GM12891 (cell line): ENCODE measurements at regions not wholly inside any gene's neighbourhood (a gene's known extent, or its start where the extent isn't known, plus 50 kb on each side); places are given as distances from the start of the nearest gene placed in this dataset.

Experiments used
- DNase-seq: peaks from one replicate; pipeline ENCODE4 v3.0.0; 2011; ENCODE audit warnings: low spot score; ENCODE audit not compliant: insufficient read length
- FAIRE-seq: peaks from 2 replicates; lab custom pipeline; 2011; peaks lifted over from hg19 to GRCh38; lab: Jason Lieb, UNC
- PAX5 ChIP-seq: IDR thresholded peaks from 2 replicates; pipeline ENCODE4 v1.6.1; 2011; ENCODE audit warnings: low read length, moderate library complexity, mild to moderate bottlenecking; ENCODE audit not compliant: insufficient read depth, severe bottlenecking
- POLR2A ChIP-seq: IDR thresholded peaks from 2 replicates; pipeline ENCODE4 v1.6.1; 2011; ENCODE audit warnings: low read depth, low read length, control low read depth
- POLR2AphosphoS5 ChIP-seq: IDR thresholded peaks from 2 replicates; pipeline ENCODE4 v1.6.1; 2011; ENCODE audit warnings: low read depth, low read length, control low read depth
- POU2F2 ChIP-seq: IDR thresholded peaks from 2 replicates; pipeline ENCODE4 v1.6.1; 2011; ENCODE audit warnings: low read depth, mild to moderate bottlenecking, control low read depth, low read length, moderate library complexity
- SPI1 ChIP-seq: IDR thresholded peaks from 2 replicates; pipeline ENCODE4 v1.6.1; 2011; ENCODE audit warnings: low read depth, low read length, control low read depth
- TAF1 ChIP-seq: IDR thresholded peaks from 2 replicates; pipeline ENCODE4 v1.6.1; 2011; ENCODE audit warnings: low read depth, low read length, control low read depth

- FAIRE-seq (no peak), DNase-seq (no peak)
- TF ChIP-seq TAF1, result no peak
- no peak for TF ChIP-seq POU2F2
- TF ChIP-seq SPI1, result no peak
- no peak for TF ChIP-seq POLR2AphosphoS5
Measured at GRCh38 chr14:34129927-34130552, 179.2 kb upstream of the EGLN3 start.

GRCh38 chr14:34128665-34129064 lies 177.8 kb upstream of the EGLN3 start:
- FAIRE-seq, result no peak
- TF ChIP-seq SPI1, result no peak
- TF ChIP-seq PAX5, result no peak
- TF ChIP-seq TAF1, result no peak
- no peak for TF ChIP-seq POU2F2
- TF ChIP-seq POLR2A, result no peak
- no peak for TF ChIP-seq POLR2AphosphoS5
- no peak for DNase-seq

GRCh38 chr14:34126586-34126985 lies 175.7 kb upstream of the EGLN3 start:
- FAIRE-seq (no peak), DNase-seq (no peak)
- TF ChIP-seq TAF1, result no peak
- no peak for TF ChIP-seq POU2F2
- no peak for TF ChIP-seq POLR2A
- TF ChIP-seq SPI1, result no peak
- no peak for TF ChIP-seq POLR2AphosphoS5
- no peak for TF ChIP-seq PAX5

- DNase-seq (no peak), FAIRE-seq (no peak)
- TF ChIP-seq PAX5, result no peak
- no peak for TF ChIP-seq POLR2A
- no peak for TF ChIP-seq POLR2AphosphoS5
- no peak for TF ChIP-seq TAF1
- no peak for TF ChIP-seq SPI1
- TF ChIP-seq POU2F2, result no peak
Measured at GRCh38 chr14:34124585-34124984, 173.7 kb upstream of the EGLN3 start.

DNA sequence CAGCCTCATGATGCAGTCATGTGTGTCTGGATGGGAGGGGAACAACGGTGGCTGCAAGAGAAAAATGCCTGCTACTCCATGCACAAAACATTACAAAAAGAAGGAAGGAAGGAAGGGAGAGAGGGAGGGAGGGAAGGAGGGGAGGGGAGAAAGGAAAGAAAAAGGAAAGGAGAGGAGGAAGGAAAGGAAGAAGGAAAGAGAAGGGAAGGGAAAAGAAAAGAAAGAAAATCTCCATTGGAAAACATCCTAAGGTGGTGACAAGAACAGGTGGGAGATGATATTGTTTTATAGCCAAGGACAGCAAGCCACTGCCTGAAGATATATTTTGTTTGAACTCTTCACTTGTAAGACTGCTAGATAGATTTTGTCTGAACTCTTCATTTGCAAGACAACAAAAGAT lies 171.8 kb upstream of the EGLN3 start:
- no peak for FAIRE-seq
- no peak for DNase-seq
- TF ChIP-seq TAF1, result no peak
- no peak for TF ChIP-seq POLR2A
- no peak for TF ChIP-seq POU2F2
- no peak for TF ChIP-seq SPI1

DNA sequence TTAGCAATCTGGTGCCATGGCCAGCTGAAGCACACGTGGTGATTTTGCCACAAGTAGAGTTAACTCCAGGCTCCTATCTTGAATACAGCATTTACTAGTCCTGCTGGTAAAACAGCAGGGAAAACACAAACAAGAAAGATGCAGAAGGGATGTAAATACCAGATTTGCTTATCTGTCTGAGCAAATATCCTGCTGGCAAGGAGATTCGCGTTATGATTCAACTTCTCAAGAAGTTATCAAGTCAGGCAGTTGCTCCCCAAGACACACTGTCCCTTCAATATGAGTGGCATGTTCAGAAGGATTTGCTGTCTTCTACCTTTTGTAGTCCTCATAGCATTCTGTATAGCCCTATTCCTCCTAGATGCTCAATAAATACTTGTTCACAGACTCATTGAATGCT lies 171.2 kb upstream of the EGLN3 start:
- TF ChIP-seq TAF1, result no peak
- no peak for TF ChIP-seq SPI1
- no peak for TF ChIP-seq POLR2A
- TF ChIP-seq POU2F2, result no peak
- TF ChIP-seq PAX5, result no peak
- TF ChIP-seq POLR2AphosphoS5, result no peak

GRCh38 chr14:34120185-34120977 lies 169.5 kb upstream of the EGLN3 start:
- FAIRE-seq, result no peak
- DNase-seq, result no peak
- no peak for TF ChIP-seq TAF1
- TF ChIP-seq POU2F2, result no peak
- TF ChIP-seq POLR2AphosphoS5, result no peak
- no peak for TF ChIP-seq SPI1

More for the DNA sequence above, 171.2 kb upstream of the EGLN3 start:
- FAIRE-seq, result peak; percentile 47
- DNase-seq, result no peak

DNA sequence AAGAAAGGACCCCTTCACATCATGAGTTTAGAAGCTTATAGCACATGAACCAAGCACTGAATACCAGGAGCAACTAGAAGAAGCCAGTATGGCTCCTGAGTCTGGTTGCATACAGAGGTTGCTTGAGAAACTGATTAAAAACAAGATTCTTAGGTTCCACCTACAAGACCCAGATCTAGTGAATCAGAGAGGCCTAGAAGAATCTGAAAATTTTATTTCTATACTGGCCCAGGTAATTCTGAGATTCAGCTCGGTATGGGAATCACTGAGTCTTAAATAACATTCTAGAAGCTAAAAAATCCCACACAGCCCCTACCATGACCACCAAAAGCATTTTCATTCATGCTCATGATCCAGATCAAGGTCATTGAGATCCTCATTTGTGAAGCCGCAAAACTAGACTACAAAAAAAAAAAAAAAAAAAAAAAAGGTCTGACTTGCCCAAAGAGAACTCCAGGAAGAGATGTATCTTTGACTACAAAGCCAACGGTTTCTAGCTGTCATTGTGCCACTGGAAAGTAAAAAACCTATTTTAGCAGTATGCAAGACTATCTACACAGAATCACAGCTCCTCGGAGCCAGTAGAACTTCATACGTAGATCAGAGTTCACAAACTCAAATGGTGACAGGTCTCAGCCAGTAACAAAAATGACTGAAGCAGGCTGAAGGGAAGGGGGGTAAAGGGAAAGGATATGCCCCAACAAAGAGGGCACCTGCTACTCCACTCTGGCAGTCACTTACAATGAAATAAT lies 168.4 kb upstream of the EGLN3 start:
- DNase-seq, result no peak
- no peak for FAIRE-seq
- TF ChIP-seq PAX5 (no peak), POU2F2 (no peak), POLR2A (no peak), SPI1 (no peak), POLR2AphosphoS5 (no peak), TAF1 (no peak)

DNA sequence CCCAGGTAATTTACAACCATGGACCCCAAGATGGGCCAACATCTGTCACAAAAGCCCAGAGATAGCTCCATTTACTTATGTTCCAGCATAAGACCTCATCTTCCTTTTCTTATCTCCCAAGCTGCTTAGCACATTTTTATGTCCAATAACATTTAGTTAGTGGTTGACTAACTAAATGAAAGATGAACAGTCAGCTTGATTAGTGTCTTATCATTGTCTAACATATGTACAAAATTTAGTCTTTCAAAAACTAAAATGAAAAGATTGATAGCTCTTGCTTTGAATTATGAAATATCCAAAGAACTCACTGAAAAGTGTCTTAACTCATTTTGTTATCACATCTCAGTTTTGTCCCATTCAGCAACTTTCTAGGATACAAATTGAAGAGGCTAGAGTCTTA lies 163.1 kb upstream of the EGLN3 start:
- TF ChIP-seq SPI1 (no peak), POU2F2 (no peak), POLR2AphosphoS5 (no peak), TAF1 (no peak), PAX5 (no peak), POLR2A (no peak)
- no peak for DNase-seq
- no peak for FAIRE-seq

- FAIRE-seq (no peak), DNase-seq (no peak)
- TF ChIP-seq POLR2AphosphoS5 (no peak), SPI1 (no peak), TAF1 (no peak), POU2F2 (no peak)
Measured at GRCh38 chr14:34113005-34113511, 162.2 kb upstream of the EGLN3 start.
